Breast epithelium (tissue), 3 donors: ENCODE measurements at regions not wholly inside any gene's neighbourhood (a gene's known extent, or its start where the extent isn't known, plus 50 kb on each side); places are given as distances from the start of the nearest gene placed in this dataset.

Experiments
- POLR2A ChIP-seq: fragments of 450-650 bp; IDR thresholded peaks from one replicate; pipeline ENCODE4 v1.6.1; 2016; ENCODE audit warnings: antibody characterized with exemption, mild to moderate bottlenecking, moderate library complexity
- TF ChIP-seq, protein P1 (sequence below), 3 donors: fragments of 450-650 bp; IDR thresholded peaks; one replicate each; pipeline ENCODE4 v1.5.1; 2016 to 2017; ENCODE audit warnings: antibody characterized with exemption in 3 of 3, mild to moderate bottlenecking in 3 of 3, moderate library complexity in 3 of 3

DNA sequence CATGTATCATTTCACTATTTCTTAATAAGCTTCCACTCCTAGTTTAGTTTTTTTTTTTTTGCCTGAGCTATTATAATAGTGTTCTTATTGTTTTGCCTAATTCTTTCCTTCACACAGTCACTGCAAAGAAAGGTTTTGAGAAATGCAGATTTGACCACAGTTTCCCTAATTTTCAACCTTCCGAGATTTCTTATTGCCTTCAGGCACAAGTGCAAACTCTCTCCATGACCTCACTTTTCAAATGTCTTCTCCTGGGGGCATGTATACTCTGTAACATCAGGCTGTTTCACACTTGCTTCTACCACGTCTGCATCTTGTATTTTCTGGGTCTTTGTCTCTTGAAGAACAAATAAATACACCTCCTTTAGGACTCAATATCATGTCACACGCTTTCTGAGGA, 339.0 kb upstream of the CITED2 start:
- TF ChIP-seq, protein P1, sequence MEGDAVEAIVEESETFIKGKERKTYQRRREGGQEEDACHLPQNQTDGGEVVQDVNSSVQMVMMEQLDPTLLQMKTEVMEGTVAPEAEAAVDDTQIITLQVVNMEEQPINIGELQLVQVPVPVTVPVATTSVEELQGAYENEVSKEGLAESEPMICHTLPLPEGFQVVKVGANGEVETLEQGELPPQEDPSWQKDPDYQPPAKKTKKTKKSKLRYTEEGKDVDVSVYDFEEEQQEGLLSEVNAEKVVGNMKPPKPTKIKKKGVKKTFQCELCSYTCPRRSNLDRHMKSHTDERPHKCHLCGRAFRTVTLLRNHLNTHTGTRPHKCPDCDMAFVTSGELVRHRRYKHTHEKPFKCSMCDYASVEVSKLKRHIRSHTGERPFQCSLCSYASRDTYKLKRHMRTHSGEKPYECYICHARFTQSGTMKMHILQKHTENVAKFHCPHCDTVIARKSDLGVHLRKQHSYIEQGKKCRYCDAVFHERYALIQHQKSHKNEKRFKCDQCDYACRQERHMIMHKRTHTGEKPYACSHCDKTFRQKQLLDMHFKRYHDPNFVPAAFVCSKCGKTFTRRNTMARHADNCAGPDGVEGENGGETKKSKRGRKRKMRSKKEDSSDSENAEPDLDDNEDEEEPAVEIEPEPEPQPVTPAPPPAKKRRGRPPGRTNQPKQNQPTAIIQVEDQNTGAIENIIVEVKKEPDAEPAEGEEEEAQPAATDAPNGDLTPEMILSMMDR (IDR thresholded peaks at IDR 0.05), result no peak
- no peak for TF ChIP-seq POLR2A
